GM21390 (cell line): ENCODE measurements at regions not wholly inside any gene's neighbourhood (a gene's known extent, or its start where the extent isn't known, plus 50 kb on each side); places are given as distances from the start of the nearest gene placed in this dataset.

Experiments used
- ATAC-seq: cut with Tn5 transposase; IDR thresholded peaks from one replicate; pipeline ENCODE4 v1.9.1; 2021; ENCODE audit not compliant: unreplicated experiment

DNA sequence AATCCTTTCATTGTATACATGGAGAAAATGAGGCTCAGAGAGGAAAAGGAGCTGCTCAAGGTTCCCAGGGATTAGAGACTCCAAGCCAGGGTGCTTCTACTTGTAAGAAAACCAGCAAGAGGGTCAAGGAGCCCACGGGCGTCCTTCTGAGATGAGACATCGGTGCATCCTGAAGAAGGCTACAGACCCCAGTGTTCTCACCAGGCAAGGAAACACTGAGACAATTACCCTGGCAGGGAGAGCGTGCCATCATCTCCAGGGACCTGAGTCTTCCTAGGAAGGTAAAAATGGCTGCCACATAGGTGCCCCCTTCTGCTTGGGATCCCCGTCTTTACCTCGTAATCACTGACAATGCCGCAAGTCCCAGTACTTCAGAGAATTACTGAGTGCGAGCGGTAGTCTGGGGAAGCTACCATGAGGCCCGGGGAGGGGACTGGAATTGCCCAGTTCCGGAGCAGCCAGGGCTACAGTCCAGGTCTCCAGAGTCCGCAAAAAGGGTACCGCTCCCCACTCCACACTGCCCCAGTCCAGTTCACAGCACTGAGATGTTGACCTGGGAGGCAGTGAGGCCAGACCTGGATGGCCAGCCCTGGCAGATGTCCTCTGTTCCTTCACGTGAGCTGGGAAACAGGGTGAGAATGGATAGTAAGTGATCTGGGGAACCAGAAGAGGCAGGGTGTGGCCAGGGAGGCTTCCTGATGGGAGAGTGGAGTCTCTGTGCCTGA lies 164.7 kb upstream of the SMAD3 start:
- no peak for ATAC-seq

DNA sequence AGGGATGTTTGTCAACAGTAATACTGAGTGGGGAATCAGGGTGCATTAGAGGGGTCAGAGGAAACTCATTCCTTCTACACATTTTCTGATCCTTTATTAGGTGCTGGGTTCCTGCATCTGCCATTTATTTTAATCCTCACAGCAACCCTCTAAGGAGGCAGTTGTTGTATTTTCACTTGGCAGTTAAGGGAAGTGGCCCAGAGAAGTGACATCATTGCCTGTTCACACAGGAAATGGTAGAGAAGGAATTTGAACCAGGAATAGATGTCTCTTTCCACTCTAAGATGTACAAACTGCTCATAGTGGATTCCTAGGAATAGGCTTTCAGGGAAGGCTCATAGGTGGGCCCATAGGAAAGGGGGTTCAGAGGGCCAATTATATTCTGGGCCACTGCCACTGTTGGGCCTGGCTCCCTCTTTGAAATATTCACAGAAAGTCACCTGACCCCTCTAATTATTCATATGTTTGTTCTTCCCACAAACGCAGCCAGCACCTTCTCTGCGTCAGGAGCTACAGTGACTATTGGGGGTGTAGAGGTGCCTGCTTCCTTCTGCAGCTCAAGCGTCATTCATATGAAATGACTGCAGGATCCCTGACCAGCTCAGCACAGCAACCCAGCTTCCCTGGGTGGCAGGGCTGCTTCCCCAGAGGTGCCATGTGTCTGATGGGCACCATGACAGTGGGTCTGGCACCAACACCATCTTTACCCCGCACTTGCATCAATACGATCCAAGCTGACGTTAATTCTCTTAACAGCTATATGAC lies 163.9 kb upstream of the SMAD3 start:
- no peak for ATAC-seq

- no peak for ATAC-seq
Observed at GRCh38 chr15:66905185-66905584, 160.2 kb upstream of the SMAD3 start.

GRCh38 chr15:66905954-66906353 lies 159.4 kb upstream of the SMAD3 start:
- ATAC-seq = no peak

DNA sequence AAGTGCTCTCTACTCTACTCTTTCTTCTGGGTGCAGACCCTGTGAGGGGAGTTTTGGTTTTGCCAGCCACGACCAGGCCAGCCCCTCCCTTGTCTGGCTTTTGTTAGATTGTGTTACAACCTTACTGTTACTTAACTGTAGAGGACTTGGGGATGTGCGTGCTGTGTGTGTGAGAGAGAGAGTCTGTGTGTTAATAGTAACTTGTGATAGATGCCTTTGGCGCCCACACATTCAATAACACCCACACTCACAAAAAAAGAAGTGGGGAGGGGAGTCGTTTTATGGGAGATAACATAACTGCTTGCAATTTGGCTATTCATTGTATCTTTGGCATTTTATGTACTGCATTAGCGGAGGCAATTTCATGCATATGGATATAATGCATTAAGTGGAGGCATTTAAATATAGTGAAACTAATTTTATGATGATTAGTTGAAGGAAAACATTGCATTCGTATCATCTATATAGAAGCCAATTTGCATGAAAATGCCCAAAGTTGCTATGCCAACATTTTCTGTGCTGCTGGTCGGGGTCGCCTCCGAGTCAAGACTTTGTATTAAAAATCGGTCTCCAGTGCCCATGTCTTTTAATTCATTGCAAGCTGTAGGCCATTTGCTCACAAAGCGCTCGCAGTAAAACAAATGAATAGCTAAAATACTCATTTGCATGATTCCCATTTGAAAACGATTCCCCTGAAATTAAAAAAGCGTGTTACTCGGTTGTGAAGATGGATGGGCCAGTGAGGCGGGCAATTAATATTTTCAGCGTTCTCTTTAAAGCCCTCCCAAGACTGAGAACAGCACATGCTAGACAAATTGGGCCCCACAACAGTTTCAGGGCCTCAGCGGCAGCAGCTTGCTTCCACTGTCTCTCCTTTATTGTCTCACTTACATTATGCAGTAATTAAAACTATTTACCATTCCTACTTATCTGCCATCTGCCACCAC lies 158.5 kb upstream of the SMAD3 start:
- ATAC-seq = no peak

- no peak for ATAC-seq
Observed at GRCh38 chr15:66907826-66908743, 157.3 kb upstream of the SMAD3 start.

DNA sequence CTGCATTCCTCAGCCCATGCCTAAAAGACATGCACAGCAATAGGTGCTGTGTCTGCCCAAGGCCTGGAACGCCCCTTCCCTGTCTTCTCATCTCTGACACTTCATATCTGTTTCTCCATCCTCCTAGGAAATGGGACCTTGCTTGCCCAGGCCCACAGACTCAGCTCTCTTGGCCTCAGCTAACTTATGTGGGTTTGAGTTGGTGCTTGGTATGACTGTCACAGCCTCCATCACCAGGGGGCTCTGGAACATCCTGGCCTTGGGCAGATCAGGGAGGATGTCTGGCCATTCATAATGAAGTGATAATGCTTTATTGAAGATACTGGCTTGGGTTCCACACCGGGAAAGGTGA lies 156.7 kb upstream of the SMAD3 start:
- ATAC-seq = no peak

DNA sequence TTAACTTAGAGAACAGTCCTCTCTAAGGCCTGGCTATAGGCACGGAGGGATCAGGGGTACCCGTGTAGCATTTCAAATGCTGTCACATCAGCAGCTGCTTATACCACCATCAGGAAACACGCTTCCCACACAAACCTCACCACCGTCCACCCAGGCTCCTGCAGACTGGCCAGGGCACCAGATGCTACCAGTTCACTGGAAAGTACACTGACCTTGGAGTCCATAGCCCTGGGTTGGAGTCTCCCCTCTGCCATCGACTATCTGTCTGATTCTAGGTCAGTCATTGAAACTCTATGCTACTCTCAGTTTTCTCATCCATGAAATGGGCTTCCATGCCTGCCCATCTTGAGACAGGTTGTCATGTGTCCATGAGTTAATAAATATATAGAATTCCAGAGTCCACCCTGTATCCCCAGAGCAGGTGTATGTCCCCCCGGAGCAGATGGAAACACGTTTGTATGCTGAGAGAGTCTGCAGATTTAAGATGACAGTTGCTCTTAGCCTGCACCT lies 156.0 kb upstream of the SMAD3 start:
- no peak for ATAC-seq

DNA sequence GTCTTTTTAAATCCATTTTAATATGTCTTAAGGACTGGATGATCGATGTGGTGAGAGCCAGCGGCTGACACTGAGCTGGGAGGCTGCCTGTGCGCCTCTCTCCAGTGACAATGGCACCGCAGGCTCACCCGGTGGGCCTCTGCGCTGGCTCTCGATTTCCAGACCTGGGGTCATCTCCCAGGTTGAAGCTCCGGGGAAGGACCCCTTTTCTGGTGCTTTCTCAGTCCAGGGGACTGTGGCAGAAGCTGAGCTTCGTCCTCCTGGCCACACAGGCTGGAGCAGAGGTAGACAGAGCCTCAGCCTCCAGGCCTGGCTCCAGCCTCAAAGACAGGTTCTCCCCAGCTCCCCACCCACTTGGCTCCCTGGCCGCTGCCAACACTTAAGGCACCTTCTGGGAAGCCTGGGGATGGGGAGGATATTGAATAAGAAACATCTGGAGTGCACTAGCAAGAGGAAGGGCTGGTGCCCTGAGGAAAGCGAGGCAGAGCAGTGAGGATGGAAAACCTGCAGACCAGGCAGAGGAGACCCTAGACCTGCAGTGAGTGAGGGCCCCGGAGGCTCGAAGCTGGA lies 154.2 kb upstream of the SMAD3 start:
- no peak for ATAC-seq

DNA sequence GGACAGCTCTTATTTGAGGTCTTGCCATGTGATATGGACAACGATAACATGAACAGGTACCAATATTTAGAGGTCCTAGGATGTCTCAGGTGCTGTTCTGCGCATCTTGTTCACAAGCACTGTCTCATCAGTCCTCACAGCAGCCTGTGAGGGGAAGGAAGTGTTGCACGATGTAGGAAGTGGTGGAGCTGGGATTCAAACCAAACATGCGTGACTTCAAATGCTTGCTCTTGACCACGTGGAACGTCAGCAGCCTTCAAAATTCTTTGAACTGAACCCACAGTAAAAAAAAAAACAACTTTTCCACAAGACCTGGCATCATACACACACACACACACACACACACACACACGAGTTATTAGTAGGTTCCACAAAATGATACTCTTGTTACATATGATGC lies 153.4 kb upstream of the SMAD3 start:
- ATAC-seq = no peak

GRCh38 chr15:66912441-66912840 lies 153.0 kb upstream of the SMAD3 start:
- no peak for ATAC-seq

DNA sequence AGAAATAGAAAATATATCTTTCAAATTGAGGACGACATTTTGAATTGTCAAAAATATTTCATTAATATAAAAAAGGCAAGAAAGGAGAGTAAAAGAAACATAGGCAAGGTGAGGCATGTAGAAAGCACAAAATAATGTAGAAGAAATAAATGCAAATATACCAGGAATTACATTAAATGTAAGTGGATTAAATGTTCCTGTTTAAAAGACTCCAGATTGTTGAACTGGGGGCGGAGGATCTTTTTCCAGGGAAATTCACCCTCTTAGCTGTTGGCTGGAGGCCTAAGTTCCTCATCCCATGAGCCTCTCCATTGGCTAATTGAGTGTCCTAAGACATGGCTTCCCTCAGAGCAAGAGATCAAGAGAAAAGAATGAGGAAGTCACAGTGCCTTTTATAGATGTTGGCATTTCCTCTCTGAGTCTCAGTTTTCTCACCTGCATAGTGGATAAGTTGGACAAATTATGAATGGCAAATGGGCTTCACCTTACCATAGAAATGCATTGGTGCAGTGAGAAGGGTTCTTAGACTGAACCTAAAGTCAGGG lies 147.4 kb upstream of the SMAD3 start:
- no peak for ATAC-seq

DNA sequence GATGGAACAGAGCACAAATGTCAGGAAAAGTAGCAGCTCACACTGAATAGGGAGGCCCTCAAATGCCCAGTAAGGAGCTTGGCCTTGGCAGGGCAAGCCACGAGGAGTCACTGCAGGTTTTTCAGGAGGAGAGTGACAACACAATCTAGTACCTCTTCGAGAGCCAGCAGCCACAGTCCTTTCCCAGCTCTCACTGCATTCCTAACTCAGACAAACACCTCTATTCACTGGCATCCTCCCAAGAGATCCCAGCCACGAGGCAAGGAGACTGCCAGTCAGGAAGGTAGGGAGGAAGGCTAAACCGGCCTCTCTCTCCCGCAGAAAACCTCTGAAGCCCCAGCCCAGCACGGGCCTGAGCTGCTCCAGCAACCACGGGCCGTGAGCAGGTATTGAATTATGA lies 146.0 kb upstream of the SMAD3 start:
- ATAC-seq = no peak

- ATAC-seq = no peak
Observed at GRCh38 chr15:66921319-66921915, 144.0 kb upstream of the SMAD3 start.

GRCh38 chr15:66922608-66923007 lies 142.8 kb upstream of the SMAD3 start:
- no peak for ATAC-seq

GRCh38 chr15:66923438-66923881 lies 141.9 kb upstream of the SMAD3 start:
- ATAC-seq = no peak

GRCh38 chr15:66924889-66925288 lies 140.5 kb upstream of the SMAD3 start:
- no peak for ATAC-seq

GRCh38 chr15:66925721-66926120 lies 139.7 kb upstream of the SMAD3 start:
- ATAC-seq = no peak
